Activated T-helper 9 cell treated with anti-CD3 and anti-CD28 coated beads, Interleukin-2, amount 50 U/mL, for 16 hours (primary cell): ENCODE measurements at regions not wholly inside any gene's neighbourhood (a gene's known extent, or its start where the extent isn't known, plus 50 kb on each side); places are given as distances from the start of the nearest gene placed in this dataset.

ENCODE experiments used
- DNase-seq: peaks from one replicate; pipeline ENCODE4 v3.0.0-alpha.2; 2020; ENCODE audit warnings: low read depth

DNA sequence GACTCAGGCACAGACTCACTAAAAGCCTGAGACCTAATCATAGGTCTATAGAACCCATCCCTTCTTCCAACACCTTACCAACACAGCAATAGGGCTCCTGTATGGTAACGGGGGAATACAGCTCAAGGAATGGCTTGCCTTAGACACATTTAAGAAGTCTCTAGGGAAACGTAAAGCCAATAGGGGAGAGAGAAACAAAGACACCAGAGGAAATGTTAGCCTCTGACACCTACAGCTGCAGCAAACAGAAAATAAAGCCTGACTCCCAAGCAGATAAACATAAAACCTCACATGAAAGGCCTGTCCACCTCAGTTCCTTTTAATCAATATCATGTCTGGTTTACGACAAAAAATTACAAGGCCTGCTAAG lies 51.1 kb upstream of the NCOA1 start:
- DNase-seq = no peak

DNA sequence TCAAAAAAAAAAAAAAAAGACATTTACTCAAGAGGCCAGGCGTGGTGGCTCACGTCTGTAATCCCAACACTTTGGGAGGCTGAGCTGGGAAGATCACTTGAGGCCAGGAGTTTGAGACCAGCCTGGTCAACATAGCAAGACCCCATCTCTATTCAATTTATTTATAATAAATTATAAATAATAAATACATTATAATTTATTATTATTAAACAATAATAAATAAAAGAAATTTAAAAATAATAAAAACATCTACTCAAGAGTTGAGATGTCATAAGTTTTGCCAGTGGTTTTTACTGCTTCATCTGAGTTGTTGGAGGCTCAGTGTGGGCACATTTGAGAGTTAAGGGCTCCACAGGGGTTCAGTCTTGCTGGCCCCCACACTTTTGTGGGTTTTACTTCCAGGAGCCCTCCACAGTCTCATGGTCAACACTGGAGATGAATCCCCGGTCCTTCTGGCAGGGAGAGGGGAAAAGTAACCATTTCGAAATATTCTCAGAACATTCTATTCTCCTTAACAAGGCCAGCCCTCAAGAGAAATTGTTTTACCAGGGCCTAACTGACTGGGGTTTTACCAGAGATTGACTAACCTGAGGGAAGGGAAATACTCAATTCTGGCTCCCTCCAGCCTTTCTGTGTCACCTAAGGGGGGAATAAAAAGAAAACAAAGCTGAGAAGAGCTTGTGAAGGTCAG lies 51.6 kb upstream of the NCOA1 start:
- no peak for DNase-seq

DNA sequence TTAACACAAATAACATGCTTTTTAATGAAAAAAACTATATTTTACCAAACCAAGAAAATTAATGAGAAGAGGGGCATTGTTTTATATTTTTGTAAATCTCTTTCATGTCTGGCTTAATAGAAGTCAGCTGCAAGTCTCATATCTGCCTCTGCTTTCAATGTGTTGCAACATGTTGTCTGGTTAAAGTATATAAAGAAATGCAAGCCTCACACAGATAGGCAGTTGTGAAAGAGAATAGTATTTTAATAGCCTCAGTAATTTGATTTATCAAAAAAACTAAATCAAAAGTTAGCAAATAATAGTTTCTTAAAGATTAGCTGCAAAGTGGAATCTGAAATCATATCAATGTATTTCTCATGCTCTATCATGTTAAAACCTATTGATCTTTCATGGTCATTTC lies 52.9 kb upstream of the NCOA1 start:
- DNase-seq = no peak

DNA sequence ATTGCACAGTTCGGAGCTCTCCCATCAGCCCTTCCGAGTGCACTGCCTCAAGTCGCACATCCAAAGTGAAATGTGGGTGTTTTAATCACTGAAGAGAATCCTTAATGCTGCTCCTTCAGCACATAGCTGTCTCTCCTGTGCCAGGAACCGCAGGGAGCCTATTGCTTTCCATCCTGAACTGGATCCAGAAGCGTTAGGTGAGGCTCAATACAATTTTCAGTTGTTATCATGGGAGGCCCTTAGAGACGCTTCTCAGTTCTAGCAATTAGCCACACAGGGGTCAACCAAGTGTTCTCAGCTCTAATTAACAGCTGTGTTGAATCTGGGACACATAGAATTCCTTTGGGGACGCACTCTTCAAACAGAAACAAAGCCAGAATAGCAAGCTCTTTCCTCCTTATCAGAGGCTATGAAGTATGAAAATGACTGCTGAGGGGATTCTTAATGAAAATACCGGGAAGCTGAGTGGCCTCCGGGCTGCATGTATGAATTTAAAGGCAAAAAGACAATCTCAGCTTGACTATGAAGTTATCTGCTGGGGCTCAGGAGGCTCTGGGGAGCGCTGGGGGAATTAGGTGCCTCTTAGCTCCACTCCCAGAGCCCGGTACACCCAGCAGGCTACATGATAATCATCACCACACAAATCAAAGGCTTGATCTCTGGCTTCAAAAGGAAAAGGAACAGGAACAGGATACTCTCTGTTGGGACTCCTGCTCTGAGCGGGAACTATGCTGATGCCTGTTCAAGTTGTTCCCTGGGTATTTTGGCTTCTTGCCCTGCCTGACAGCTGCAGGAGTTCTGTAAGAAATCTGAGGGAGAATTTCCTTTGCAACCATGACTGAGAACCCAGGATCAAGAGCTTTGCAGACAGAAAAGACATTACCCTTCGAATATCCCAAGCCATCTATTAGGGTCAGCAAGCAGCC lies 55.4 kb upstream of the NCOA1 start:
- DNase-seq = no peak

DNA sequence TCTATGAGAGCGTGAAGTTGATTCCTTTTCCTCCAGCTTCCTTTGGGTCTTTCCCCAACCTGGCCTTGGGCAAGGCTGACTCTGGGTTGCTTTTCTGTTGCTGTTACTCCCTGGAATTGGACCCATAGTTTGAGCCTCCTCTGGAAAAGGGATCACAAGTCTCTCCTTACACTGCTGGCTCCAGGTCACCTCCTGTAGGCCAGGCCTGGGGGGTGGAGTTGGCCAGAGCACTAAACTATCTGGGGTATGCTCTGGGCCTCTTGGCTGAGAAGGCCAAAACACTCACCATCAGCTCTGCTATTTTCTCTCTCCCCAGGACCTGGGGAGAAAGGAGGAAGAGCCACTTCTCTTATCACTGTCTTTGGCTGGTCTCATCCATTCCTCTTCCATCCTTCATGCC lies 56.5 kb upstream of the NCOA1 start:
- DNase-seq = no peak

DNA sequence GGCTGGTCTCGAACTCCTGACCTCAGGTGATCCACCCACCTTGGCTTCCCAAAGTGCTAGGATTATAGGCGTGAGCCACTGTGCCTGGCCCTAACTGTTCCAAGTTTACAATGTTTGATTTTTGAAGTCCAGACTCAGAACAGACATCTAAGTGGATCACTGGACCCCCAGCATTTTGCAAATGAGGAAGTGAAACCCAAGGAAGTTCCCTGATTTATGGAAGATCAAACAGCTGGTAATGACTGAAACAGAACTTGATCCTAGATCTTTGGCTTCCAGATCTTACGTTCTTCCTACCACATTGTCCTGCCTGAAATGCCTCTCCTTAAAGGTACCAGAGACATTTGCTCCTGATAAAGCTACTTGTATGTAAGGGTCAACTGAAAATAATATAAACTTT lies 58.3 kb upstream of the NCOA1 start:
- DNase-seq = no peak

DNA sequence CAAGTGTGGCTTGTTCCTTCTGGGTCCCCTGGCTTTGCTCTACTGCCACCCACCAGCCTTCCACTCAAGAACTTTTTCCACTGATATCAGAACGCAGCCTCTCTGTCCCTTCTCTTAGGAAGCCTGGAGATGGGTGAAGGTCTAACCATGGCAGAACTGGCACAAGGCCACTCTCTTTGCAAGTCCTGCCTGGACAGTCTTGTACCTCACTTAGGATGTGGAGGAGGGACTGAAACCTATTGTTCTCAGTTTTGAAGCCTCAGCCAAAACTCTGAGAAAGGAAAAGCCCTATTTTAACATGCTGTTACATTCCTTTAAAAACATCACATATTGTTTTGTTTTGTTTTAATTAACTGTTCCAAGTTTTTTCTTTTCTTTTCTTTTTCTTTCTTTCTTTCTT lies 58.9 kb upstream of the NCOA1 start:
- DNase-seq = no peak

DNA sequence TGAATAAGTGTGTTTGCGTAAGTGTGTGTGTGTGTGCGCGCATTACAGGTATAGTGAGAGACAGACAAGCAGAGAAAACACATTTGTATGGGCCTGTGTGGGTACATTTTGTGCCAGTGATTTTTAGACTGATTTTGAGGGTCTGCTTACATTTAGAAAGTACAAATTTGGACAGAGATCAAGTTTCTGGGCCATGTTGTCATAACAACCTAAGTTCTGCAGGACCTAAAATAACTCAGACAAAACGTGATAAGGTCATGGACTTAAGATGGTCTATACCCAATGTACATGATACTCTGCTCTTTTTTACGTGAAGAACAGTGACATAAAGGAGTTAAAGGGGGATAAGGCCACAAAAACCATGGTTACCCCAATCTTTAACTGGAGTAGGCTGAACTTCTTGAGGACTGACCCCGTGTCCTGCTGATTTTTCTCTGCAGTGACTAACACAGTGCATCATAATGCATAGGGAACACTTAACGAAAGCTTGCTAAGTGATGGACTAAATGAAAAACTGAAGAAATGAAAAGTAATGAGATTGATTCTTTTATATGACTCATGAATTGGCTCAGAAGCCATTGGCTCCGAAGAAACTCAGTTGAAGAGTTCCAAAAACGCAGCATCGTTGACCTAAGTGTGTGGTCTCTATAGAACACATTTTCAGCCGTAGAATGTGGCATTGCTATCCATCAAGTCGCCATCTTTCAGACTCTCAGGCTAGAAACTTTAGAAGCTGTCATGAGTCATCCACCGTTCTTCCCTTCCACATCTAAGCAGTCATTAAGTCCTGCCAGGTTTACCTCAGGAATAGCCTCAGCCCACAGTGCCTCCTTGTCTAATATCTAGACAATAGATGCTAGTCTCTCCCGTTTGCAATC lies 61.6 kb upstream of the NCOA1 start:
- no peak for DNase-seq

DNA sequence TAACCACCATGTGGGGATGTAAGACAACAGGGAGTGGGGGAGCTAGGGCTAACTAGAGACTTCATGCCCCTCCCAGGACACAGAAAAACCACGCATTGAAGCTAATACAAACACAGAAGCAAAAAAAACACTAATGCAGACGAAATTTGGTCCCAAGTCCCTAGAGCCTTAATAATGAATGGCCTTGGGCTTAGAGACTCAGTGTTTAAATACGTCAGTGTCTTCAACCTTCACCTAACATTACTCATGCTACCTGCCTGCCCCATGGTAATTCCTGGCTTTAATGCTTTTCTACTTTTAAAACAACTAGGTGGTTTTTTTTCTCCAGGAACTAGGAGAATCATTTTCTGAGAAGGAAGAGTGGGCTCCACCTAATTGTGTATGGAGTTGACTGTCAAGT lies 64.1 kb upstream of the ITSN2 start:
- no peak for DNase-seq

DNA sequence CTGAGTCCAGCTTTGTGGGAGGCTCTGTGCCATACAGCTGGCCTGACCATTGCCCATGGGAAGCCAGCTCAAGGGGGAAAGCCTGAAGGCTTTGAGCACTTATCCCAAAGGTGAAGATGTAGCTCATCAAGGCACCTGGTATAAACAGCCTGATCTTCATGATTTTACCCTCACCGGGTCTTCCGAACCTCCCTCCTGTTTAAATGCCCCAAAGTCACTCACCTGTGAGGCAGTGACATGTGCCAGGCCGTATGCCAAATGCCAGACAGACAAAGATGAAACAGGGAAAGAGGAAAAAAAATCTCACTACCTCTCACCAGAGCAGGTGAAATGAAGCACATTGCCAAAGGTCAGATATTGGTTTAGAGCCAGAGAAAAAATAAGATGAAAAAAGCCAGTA lies 62.8 kb upstream of the ITSN2 start:
- DNase-seq = no peak

DNA sequence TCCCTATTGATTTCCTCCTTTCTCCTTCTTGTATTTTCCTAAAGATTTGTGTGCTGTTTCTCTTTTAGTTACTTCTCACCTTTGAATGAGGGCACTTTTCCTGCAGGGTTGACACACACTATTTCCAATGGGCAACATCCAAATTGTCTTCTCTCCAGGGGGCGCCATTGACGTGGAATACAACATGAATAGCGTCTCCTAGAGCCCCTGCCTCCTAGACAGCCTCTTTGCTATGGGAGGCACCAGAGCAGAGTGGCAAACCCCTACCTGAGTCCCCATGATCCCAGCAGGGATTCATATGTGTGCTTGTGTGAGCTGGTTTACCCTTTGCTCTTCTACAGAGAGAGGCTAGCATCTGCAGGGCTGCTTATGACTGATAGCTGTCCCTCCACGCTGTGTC lies 61.3 kb upstream of the ITSN2 start:
- peak; percentile 20 for DNase-seq

DNA sequence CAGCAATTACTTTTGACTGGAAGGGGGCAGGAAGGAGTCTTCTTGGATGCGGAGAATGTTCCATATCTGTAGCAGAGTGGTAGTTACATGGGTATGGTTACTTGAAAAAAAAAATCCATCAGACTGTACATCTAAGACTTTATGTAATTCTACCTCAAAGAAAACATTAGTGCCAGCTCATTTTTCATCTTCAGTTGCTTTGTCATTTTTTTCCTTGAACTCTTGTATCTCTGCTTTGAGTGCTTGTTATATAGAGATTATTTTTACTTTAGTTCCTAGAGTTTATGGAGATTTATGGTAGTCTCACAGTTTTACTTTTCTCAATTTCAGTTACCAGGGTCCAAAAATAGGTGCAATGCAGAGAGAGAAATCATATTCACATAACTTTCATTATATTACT lies 60.0 kb upstream of the ITSN2 start:
- DNase-seq = no peak

DNA sequence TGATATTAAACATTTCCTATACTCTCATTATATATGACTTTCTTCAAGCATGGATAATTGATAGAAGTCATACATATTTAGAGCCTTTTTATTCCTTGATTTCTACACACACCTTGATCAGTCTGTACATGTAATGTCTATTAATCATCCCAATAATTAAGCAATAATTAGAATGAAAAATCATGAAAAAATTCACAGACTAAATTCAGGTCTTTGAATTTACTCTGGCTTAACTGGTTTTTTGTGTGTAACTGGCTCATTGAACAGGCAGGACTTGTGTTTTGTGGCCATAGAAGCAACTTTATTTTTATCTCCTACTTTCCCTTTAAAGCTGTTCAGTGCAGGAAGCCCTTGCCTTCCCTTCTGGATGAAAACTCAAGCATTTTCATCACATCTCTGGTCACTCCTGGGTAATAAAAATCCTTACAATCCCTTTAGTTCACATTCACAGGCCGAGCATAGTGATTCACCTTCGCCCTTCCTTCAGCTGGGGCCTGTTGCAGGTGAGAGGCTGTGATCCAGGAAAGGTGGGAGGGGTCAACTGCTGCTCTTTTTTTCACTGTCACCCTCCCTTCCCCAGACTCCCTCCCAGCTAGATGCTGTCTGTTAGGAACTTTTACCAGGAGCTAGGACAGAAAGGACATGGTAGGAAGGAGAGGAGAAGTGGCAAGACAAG lies 58.0 kb upstream of the ITSN2 start:
- no peak for DNase-seq

DNA sequence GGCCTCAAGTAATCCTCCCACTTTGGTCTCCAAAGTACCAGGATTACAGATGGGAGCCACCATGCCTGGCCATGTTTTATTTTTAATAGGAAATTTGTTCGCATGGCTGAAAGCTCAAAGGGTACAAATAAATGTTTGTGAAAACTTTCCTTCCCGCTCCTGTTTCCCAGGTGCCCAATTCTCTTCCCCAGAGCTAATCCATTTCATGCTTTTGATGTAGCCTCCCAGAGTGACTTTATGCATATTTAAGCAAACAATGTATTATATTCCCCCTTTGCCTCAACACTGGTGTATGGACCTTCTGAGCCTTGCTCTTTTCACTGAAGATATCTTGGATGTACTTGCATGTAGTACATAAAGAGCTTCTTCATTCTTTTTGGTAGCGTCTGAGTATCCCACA lies 52.5 kb upstream of the ITSN2 start:
- no peak for DNase-seq

DNA sequence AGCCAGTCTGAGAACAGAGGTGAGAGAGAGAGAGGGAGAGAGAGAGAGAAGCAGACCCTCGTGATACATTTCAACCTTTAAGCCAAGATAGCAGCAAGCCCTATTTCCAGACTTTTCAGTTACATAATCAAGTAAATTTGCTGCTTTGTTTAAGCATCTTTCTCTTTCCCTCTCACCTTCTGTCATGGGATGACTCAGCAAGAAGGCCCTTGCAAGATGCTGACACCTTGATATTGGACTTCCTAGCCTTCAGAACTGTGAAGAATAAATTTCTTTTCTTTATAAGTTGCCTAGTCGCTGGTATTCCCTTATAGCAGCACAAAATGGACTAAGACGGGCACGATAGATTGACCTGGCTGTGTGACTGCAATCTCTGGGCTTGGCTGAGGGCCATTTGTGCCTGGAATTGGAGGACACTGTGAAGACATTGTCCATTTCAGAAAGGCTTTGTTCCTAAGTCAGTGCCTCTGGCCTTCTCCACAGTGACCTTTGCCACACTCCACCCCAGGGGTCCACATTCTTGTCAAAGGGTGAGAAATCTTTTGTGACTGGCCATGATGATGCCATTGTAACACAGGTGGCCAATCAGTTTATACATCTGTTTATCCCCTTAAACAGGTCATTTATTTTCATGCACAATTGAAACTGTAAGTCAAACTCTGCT lies 51.3 kb upstream of the ITSN2 start:
- DNase-seq = no peak

DNA sequence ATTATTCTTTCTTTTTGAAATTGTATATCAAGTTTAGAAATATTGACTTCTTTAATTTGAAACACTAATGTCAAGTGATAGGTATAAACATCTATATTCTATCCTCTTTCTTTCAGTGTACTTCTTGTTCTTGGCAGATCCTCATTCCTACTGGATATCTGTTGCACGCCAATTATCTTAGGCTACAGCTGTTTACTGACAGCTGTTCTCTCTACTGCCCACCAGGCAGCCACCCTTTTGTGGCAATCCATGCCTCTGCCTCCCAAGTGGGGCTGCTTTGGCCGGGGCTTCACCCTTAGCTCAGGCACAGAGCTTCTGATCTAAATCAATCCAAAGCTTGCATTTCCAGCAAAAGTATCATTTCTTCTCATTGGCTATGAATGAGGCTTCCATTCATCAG lies 50.6 kb upstream of the ITSN2 start:
- DNase-seq = no peak

DNA sequence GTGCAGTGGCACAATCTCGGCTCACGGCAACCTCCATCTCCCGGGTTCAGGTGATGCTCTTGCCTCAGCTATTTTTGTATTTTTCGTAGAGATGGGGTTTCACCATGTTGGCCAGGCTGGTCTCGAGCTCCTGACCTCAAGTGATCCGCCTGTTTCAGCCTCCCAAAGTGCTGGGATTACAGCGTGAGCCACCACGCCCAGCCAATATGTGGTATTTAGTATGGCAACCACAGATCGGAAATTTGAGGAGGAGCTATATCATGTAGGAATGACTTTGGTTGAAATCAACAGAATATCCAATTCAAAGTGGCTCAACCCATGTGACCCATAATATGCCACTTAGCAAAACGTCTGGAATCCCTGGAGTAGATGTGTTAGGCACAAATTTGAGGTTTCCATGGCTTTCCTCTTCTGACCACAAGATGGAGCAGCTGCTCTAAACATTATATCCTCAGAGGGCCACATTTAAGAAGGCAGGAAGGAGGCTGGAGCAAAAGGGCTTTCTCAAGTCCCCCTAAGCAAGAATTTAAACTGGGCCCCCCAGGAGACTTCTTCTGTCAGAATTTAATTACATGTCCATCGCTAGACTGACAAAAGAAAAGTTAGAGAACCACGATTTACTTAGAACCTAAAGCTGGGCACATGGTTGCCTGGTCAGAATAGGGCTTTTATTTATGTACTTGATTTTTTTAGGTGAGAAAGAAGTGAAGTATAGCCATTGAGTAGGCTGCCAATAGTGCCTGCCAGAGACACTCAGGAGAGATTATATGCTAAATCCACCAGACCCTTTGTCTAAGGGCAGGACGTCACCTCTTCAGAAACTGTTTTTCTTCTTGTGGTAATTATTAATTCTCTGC lies 49.6 kb upstream of the ITSN2 start:
- no peak for DNase-seq
